MM.1S (cell line): ENCODE measurements at regions not wholly inside any gene's neighbourhood (a gene's known extent, or its start where the extent isn't known, plus 50 kb on each side); places are given as distances from the start of the nearest gene placed in this dataset.

ENCODE experiments used
- CTCF ChIP-seq: fragments of 300-600 bp; sonication (generic); IDR thresholded peaks from 2 replicates; pipeline ENCODE4 v1.5.1; 2016; ENCODE audit warnings: antibody characterized with exemption, low read length, mixed read lengths
- EZH2 ChIP-seq: fragments of 300-600 bp; sonication (generic); optimal IDR thresholded peaks from 2 replicates; pipeline ENCODE3; 2017; ENCODE audit warnings: low read depth, mild to moderate bottlenecking, antibody characterized with exemption, low read length, mixed read lengths
- EZH2phosphoT487 ChIP-seq: fragments of 300-600 bp; sonication (generic); IDR thresholded peaks from 2 replicates; pipeline ENCODE4 v1.6.1; 2018; ENCODE audit warnings: antibody characterized with exemption, low read length

GRCh38 chr11:16558494-16558893 lies 180.0 kb upstream of the C11orf58 start:
- TF ChIP-seq CTCF, result no peak
- no peak for TF ChIP-seq EZH2
- TF ChIP-seq EZH2phosphoT487, result no peak
